ENCODE measurements at regions not wholly inside any gene's neighbourhood (a gene's known extent, or its start where the extent isn't known, plus 50 kb on each side); places are given as distances from the start of the nearest gene placed in this dataset.

DNA sequence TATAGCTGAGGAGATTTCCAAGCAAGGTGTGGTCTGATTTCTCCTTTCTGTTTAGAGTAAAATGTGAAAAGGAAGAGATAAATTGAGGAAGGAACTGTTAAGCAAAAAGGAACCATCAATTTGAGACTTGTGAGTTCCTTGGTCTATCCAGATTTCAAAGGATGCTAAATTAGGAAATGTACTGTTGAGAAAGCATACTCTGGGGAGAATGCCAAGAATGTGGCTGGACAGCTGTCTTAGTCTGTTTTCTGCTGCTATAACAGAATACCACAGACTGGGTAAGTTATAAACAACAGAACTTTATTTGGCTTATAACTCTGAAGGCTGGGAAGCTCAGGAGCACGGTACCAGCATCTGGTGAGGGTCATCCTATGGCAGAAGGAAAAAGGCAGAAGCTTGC is 1097.2 kb downstream of the TDRD15 start:
- TF ChIP-seq CTCF (IDR thresholded peaks at IDR 0.05; ENCODE audit: low read depth, low read length) (no peak), EZH2phosphoT487 (IDR thresholded peaks at IDR 0.05; ENCODE audit: low read depth) (no peak)
